GM12878 (cell line): ENCODE measurements at regions not wholly inside any gene's neighbourhood (a gene's known extent, or its start where the extent isn't known, plus 50 kb on each side); places are given as distances from the start of the nearest gene placed in this dataset.

ENCODE experiments used
- ATAC-seq: fragments of 200-7000 bp; cut with Tn5 transposase; 3 replicates; pipeline ENCODE4 v1.9.1; 2020; ENCODE audit warnings: mild to moderate bottlenecking, moderate library complexity
- BruUV-seq: library from RNA; stranded (reverse); fragments of 400-500 nt; replicated peaks from 2 replicates; lab custom pipeline; 2021; lab: Mats Ljungman, UMichigan
- CTCF ChIA-PET: fragments of 300-600 bp; sonication (Branson Sonifier 250); formaldehyde crosslinking; extraction: SDS; loops from one replicate; lab custom pipeline; 2021; ENCODE audit warnings: inconsistent platforms; lab: Yijun Ruan, JAX
- POLR2A ChIA-PET: fragments of 350-600 bp; formaldehyde crosslinking; extraction: SDS; loops from one replicate; lab custom pipeline; 2021; ENCODE audit warnings: inconsistent platforms; lab: Charles Lee
- RAD21 ChIA-PET: fragments of 300-600 bp; sonication (Branson Sonifier 250); formaldehyde crosslinking; loops from one replicate; lab custom pipeline; 2023; ENCODE audit warnings: antibody characterized with exemption; ENCODE audit not compliant: unreplicated experiment; lab: Charles Lee
- SMC1A ChIA-PET: fragments of 300-600 bp; sonication (Branson Sonifier 250); formaldehyde crosslinking; loops from one replicate; lab custom pipeline; 2023; ENCODE audit not compliant: unreplicated experiment, uncharacterized antibody; lab: Charles Lee
- DNase-seq: peaks from one replicate; pipeline ENCODE4 v3.0.0-alpha.2; 2011; ENCODE audit warnings: low read depth, low spot score
- FAIRE-seq: peaks from 3 replicates; lab custom pipeline; 2011; peaks lifted over from hg19 to GRCh38; lab: Jason Lieb, UNC
- H2AFZ ChIP-seq: 2 replicates; pipeline ENCODE4 v1.6.0; 2011; ENCODE audit warnings: low read depth, low read length, control low read depth; ENCODE audit not compliant: control insufficient read depth
- H3K27ac ChIP-seq: 2 replicates; pipeline ENCODE4 v1.5.1; 2011; ENCODE audit warnings: control low read depth; ENCODE audit not compliant: control insufficient read depth, insufficient read depth
- H3K27me3 ChIP-seq, 2 experiments: replicated peaks in 1 of 2; 2 replicates each; pipeline versions ENCODE4 v1.6.0 to v1.6.1; 2011; ENCODE audit warnings: low read length in 1 of 2; ENCODE audit not compliant: control insufficient read depth in 2 of 2, insufficient read depth in 2 of 2
- H3K36me3 ChIP-seq, 2 experiments: 2 replicates each; pipeline ENCODE4 v1.5.1; 2011; ENCODE audit warnings: low read length in 1 of 2; ENCODE audit not compliant: control insufficient read depth in 2 of 2, insufficient read depth in 2 of 2
- H3K4me1 ChIP-seq: 2 replicates; pipeline ENCODE4 v1.6.1; 2011; ENCODE audit warnings: mild to moderate bottlenecking, low read length, moderate library complexity, mixed read lengths; ENCODE audit not compliant: control insufficient read depth, insufficient read depth
- H3K4me2 ChIP-seq: 2 replicates; pipeline ENCODE4 v1.6.0; 2011; ENCODE audit warnings: control low read depth; ENCODE audit not compliant: control insufficient read depth, insufficient read depth
- H3K4me3 ChIP-seq: fragments of 200-600 bp; sonication (generic); 2 replicates; pipeline ENCODE4 v1.5.1; 2016
- H3K79me2 ChIP-seq: 2 replicates; pipeline ENCODE4 v1.6.0; 2011; ENCODE audit warnings: low read length; ENCODE audit not compliant: control insufficient read depth, insufficient read depth
- H3K9ac ChIP-seq: 2 replicates; pipeline ENCODE4 v1.8.0; 2011; ENCODE audit warnings: low read length, control low read depth, mixed read lengths; ENCODE audit not compliant: control insufficient read depth, insufficient read depth
- H3K9me3 ChIP-seq: replicated peaks from 3 replicates; pipeline ENCODE4 v1.5.1; 2011; ENCODE audit warnings: mild to moderate bottlenecking, low read length; ENCODE audit not compliant: control insufficient read depth, insufficient read depth
- H4K20me1 ChIP-seq: 2 replicates; pipeline ENCODE4 v1.6.0; 2011; ENCODE audit not compliant: control insufficient read depth, insufficient read depth
- HCFC1 ChIP-seq: fragments of 150-350 bp; IDR thresholded peaks from 2 replicates; pipeline ENCODE4 v1.6.1; 2014; ENCODE audit warnings: low read length
- ZNF592 ChIP-seq: fragments of 450-650 bp; IDR thresholded peaks from 2 replicates; pipeline ENCODE4 v1.6.1; 2017; ENCODE audit warnings: mild to moderate bottlenecking, moderate library complexity
- WGBS: methylation state at CpG from one replicate; pipeline ENCODE4 v1.1.6; 2016; ENCODE audit warnings: low lambda C conversion rate; ENCODE audit not compliant: insufficient replicate concordance, insufficient coverage; ENCODE audit errors: missing lambda C conversion rate; 5-methylcytosine and 5-hydroxymethylcytosine counted together
- in situ Hi-C: fragments of 300-500 bp; cut with MboI; formaldehyde crosslinking; loops from 9 replicates; pipeline ENCODE4 v1.14.3; 2018; ENCODE audit warnings: mixed read lengths
- intact Hi-C: fragments of 100-400 bp; cut with micrococcal nuclease; formaldehyde crosslinking; loops from one replicate; pipeline ENCODE4 v1.14.2; 2022; ENCODE audit not compliant: unreplicated experiment

- no peak for TF ChIP-seq ZNF592
These were observed 144.4 kb upstream of the DAPK1 start (continued) for GRCh38 chr9:87353301-87353700.

- in situ Hi-C loops, result no loop called here
- H3K79me2 ChIP-seq, result no peaks in the 10 kb centered on the region
- H3K9ac ChIP-seq, result no peak overlapping the region
- ChIA-PET SMC1A (no interaction called here), POLR2A (no interaction called here), RAD21 (no interaction called here), CTCF (no interaction called here)
- intact Hi-C loops, result no loop called here
- H3K4me2 ChIP-seq, result no peak overlapping the region
- H4K20me1 ChIP-seq, result no peaks in the 10 kb centered on the region
- FAIRE-seq, result no peak
- no peak for ATAC-seq
- no peak overlapping the region for H2AFZ ChIP-seq
- no peak for DNase-seq
- no TSS peak for BruUV-seq
- H3K4me1 ChIP-seq, result no peaks in the 10 kb centered on the region
- no peak overlapping the region for H3K27ac ChIP-seq
- H3K27me3 ChIP-seq, result no peaks in the 10 kb centered on the region
- H3K36me3 ChIP-seq, result no peaks in the 10 kb centered on the region
- WGBS, result 0% methylated on average over 1 of the region's 1 CpG
- no peaks in the 10 kb centered on the region for H3K9me3 ChIP-seq
- no peak for TF ChIP-seq HCFC1
- H3K4me3 ChIP-seq, result no peak overlapping the region
These were observed 143.5 kb upstream of the DAPK1 start for GRCh38 chr9:87354147-87354546.
